GM18519 (cell line): ENCODE measurements at regions not wholly inside any gene's neighbourhood (a gene's known extent, or its start where the extent isn't known, plus 50 kb on each side); places are given as distances from the start of the nearest gene placed in this dataset.
A peak's percentile ranks its signal among the peaks of the same experiment; 100 is the strongest.

Experiments
- ATAC-seq: cut with Tn5 transposase; IDR thresholded peaks from one replicate; pipeline ENCODE4 v1.9.1; 2021; ENCODE audit warnings: mild to moderate bottlenecking, moderate library complexity; ENCODE audit not compliant: unreplicated experiment, low FRiP score

DNA sequence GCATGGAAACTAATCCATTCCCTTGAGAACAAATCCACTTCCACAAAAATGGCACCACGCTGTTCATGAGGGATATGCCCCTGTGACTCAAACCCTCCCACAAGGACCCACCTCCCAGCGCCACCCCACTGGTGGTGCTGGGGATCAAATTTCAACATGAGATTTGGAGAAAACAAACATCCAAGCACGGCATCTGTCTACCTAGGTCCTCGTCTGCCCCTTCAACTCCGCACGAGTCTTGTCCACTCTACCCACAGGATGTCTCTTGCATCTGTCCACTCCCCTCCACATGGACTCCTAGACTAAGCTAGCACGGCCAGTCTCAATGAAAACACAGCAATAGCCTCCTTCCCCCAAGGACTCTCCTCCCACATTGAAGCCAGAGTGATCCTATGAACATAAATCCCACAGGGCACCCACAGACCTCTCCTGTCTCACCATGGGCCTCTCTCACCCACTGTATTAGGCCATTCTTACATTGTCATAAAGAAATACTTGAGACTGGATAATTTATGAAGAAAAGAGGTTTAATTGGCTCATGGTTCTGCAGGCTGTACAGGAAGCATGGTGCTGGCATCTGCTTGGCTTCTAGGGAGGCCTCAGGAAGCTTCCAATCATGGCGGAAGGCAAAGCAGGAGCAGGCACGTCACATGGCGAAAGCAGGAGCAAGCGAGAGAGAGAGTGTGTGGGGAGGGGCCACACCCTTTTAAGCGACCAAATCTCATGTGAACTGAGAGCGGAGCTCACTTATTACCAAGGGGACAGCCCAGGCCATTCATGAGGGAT is 101.4 kb downstream of the TOMM20 start:
- ATAC-seq = no peak

DNA sequence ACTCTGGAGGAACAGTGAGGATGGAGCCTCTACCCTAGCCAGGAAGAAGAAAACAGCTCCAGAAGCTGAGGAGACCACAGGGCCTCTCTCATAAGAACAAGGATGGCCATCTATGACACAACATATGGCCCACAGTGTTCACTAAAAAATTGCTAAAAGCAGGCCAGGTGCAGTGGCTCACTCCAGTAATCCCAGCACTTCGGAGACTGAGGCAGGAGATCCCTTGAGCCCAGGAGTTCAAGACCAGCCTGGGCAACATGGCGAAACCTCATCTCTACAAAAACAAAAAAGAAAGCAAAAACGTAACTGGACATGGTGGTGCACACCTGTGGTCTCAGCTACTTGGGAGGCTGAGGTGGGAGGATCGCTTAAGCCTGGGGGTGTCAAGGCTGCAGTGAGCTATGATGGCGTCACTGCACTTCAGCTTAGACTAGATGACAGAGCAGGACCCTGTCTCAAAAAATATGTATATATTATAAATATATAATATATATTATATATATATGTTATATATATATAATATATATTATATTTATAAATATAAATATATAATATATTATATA is 103.1 kb downstream of the TOMM20 start:
- no peak for ATAC-seq

DNA sequence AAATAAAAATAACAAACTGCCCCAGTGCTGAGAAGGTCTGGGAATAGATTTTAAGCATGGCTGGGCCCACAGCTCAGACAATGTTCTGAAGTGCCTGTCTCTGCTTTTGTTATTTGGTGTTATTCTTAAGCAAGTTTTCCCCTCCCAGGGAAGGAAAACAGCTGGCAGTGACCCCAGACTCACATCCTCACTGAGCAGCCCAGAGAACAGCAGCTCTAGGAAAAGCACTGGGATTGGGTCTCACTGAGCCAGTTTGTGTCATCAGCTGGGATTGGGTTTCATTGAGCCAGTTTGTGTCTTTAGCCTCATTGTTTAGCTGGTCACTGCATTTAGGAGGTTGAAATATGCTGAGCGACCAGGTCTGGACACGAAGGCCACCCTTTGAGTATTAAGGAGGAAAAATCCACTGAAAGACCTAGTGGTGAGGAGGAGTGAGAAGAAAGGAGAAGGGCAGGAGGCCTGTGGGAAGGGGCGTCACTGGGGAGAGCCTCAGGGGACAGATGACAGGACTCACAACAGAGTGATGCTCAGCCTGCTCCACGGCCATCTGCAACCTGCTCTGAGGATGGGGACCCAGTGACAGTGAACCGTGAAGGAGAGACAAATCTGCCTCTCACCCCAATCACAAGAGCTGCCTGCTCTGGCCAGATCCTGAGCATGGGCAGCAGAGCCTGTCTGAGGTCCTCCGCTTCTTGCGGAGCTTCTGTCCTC is 103.8 kb downstream of the TOMM20 start:
- ATAC-seq = no peak

DNA sequence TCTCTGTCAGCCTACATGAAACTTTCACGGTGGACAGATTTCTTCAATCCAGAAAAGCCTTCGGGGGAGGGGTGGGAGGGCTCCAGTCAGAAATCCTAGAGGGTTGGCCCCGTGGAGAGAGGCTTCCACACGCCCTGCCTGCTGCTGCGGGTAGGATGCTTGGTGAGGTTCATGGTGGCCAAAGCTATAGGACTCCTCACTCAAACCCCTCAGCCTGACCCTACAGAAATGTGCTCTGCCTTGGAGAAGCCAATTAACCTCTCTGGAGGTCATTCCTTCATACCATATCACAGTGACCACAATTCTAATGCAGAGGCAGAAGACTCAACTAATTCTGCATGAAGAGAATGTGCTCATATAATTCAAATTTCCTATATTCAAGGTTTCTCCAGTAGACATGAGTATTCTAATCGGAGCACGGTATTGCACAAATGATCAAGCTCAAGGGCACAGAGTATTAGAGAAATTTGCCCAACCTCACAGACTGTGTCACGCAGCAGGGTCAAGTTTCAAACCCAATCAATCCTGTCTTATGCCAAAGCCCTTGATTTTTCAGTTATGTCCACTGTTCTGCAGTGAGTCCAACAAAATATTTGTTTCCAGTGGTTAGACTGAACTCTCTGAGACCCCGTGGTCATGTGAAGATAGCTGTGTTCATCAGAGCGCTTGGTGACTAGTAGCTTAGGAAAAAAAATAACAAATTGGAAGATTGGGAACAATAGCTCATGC is 104.8 kb downstream of the TOMM20 start:
- no peak for ATAC-seq

DNA sequence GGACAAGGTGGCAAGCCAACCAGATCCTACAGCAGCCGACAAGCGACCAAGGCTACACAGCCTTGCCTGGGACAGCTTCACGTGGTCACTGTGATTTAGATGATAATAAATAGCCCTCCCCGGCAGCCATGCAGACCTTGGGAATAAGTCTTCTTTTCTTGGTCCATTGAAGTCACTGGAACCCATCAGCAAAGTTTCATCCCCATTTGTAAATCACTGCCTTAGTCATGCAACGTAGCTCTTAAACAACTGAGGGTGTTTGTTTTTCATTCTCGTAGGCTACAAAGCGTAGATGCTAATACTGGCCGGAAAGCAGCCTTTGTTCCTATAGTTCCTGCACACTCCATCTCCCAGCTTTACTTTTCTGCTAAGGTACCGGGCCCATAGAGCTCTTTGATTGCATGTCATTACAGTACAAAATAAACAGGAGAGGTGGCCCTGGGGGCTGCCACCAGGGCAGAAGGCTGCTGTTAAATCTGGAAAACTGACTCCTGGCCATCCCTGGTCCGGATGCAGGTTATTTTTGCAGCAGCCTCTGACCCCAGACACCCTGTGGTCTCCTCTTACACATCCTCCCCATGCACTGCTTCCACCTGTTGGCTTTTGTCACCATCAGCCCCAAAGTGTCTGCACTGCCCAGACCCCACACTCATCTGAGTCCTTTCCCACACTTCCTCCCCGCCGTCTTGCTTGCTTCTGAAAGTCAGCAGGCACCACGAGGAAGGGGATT is 105.5 kb downstream of the TOMM20 start:
- no peak for ATAC-seq

DNA sequence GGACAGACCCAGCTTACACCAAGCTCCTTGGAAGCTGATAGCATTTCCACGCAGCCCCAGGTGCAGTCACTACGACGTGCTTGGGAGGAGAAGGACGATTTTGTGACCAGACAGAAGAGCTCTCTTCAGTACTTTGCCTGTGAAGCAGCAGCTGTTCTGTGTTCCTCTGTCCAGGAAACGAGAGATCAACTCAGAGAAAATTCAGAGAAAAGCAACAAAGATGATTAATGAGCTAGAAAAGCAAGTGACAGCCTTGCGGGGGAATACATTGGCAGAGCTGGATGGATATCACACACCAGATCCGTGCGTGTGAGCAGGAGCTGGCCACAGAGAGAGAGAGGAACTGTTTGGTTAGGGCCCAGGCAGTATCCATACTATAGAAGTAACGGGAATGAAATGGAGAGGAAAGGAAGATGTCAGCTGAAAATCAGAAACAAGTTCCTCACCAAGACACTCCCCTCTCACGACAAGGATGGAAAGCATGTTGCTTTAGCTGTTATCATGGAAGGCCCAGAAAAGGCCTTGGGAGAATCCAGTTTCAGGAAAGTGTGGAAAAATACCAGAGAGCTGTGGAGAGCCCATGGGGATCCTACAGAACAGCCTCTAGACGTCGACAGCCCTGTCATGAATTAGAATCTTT is 106.2 kb downstream of the TOMM20 start:
- no peak for ATAC-seq

DNA sequence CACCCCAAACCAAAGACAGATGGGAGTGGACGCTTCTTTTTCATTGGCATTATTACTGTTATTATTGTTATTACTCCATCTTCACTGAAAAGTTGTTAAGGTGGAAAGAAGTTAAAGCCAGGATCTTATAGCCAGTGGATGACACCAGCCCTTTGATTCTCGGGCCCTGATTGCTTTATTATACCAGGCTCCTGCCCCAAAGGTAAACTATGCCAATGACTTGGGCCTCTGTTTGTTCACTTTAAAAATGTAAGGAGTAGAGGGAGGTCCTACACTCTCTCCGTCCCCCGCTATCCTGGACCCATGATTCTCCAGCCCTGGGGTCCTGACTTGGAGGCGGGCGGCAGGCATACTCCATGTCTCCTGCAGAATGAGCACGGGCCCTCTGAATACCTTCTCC is 106.8 kb downstream of the TOMM20 start:
- ATAC-seq = no peak

DNA sequence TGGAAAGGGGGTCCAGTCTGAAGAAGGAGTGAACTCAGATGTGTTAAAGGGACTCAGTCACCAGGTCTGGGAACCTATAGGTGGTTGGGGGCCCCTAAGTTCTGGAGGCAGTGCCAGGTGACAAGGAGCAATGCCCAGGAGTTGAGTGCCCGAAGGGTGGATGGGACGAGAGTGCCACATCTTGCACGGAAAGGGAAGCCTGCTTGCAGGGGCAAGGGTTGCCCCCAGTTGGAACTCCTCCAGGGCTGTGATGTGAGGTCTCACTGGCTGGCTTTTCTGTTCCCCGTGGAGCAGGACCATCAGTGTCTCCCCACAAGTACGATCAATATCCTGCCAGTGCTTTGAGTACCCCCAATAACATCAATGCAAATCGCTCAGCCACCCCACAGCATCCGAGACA is 107.3 kb downstream of the TOMM20 start:
- ATAC-seq = no peak

DNA sequence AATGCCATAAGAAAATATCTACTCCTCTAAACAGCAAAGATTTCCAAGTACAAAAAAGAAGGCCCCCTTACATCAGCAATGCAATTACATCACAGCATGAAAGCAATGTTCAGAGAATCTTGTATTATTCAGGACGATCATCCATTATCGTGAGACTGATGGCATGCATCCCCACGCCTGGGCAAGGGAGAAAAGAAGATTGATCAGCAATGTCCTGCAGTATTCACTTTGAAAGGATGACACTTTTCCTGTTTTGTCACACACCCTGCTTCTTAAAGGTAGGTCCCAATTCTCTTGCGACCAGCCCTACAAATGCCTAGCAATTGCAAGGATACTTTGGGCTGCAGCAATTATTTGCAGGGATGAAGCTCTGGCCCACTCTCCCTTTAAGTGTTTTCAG is 108.7 kb downstream of the TOMM20 start:
- no peak for ATAC-seq

DNA sequence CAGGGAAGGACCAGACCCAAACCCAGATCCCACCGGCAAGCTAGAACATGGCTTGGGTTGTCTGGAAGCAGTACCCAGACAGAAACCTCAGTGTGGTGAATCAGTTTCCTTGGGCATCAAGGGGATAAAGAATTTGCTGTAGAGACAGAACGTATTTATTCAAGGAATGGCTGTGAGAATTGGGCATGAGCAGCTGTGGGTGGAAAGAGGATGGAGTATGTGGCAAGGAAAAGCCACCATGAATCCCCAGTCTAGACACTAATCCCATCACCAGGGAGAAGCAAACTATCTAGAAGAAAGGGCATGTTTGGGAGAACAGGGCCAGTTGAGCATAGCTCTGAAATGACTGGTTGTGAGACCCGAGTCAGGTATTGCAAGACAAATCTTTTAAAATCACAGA is 109.2 kb downstream of the TOMM20 start:
- ATAC-seq = no peak

DNA sequence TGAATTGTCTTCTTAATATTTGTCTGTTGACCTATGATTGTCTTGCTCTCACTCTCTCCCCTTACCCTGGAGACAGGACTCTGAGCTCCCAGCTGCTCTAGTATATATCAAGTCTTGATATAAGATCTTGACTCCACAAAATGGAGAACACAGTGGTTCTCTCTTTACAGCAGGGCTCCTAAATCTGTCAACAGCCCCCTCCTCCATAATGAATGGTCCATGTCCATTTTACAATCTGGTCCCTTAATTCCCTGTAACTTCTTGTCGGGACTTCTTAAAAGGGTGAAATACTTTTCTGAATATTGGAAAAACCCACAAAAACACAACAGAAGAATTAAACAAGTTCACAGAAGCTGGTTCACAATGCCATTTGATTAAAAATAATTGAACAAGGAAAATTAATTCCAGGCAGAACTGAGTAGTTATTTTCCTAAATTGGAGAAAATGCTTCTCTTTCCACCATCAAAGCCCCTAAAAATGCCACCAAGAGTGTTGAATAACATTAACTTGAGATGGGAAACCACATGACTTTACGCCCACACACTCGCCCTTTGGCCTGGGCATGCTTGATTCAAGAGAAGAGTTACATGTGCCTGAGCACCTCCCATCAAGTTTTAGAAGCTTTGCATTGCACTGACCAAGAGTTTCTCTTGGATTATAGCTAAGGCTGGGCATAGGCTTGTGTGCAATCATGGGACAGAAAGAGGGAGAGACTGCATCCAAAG is 109.8 kb downstream of the TOMM20 start:
- no peak for ATAC-seq

DNA sequence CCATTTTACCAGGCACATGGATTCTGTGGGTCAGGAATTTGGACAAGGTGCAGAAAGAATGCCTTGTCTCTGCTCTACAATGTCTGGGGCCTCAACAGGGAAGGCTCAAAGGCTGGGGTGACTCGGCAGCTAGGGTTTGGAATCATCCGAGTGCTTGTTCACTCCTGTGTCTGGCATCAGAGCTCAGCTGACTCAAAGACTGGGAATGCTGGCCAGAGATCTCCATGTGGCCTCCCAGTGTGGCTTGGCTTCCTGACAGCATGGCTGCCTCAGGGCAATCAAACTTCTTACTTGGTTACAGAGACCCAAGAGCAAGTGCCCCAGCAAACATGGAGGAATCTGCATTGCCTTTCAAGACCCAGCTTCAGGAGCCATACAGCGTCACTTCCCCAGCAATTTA is 110.5 kb downstream of the TOMM20 start:
- no peak for ATAC-seq

DNA sequence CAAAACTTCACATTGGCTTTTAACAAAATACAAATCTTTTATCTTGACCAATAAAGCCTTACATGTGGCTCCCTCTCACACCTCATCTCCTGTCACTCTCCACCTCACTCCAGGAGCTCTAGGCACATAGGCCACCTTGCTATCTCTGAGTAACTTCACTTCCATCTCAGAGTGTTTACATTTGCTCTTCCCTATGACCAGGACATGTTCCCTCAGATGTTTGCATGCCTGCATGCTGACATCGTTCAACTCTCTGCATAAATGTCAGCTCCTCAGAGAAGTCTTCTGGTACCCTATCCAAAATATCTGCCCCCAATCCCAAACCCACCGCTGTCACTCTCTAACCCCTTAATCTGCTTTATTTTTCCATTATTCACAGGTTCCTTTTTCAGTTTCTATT is 110.9 kb downstream of the TOMM20 start:
- ATAC-seq = no peak

DNA sequence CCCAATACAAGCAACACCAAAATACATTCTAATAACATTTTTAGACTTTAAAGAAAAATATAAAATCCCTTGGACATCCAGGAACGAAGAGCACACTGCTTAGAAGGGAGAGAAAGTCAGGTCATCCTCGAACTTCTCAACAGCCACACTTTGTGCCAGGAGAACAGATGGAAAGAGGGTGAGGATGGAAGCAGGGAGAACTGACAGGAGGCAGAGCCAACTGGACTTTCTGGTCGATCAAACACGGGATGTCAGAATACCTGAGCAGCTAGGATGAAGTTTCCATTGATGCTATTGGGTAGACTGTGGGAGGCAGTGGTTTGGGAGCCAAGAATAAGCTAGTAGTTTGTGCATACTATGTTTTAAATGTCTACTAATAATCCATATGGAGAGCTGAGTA is 111.4 kb downstream of the TOMM20 start:
- no peak for ATAC-seq

DNA sequence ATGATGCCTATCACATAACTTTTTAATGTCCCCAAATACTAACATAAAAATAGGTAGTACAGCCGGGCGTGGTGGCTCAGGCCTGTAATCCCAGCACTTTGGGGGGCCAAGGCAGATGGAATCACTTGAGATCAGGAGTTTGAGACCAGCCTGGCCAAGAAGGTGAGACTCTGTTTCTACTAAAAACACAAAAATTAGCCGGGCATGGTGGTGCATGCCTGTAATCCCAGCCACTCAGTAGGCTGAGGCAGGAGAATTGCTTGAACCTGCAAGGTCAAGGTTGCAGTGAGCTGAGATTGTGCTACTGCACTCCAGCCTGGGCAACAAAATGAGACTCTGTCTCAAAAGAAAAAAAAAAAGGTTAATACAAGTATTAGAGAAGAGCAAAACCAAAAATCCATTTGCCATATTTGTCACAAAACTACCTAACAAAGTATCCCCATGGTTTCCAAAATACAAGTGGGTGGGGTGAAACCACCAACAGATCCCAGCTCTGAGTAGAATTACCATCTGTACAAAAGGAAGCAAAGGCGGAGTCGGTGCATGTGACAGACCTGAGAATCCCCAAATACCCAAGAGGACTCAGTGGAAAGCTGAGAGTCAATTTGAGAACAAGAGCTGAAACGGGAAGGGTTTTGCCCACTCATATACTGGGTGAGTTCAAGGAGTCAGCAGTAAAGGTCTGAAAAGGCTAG is 113.2 kb downstream of the TOMM20 start:
- ATAC-seq = peak; percentile 30

DNA sequence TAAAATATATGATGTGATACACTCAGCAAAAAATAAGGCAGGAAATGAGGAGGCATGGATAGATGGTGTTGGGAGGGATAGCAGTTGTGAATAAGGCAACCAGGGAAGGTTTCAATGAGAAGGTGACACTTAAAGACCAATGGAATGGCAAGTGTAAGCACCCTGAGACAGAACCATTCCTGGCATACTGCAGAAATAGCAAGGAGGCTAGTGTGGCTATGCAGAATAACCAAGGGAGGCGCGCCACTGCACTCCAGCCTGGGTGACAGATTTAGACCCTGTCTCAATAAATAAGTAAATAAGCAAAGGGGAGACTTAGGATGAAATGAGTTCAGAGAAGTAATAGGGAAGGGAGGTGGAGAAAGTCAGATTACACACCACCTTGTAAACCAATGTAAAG is 113.9 kb downstream of the TOMM20 start:
- ATAC-seq = no peak

DNA sequence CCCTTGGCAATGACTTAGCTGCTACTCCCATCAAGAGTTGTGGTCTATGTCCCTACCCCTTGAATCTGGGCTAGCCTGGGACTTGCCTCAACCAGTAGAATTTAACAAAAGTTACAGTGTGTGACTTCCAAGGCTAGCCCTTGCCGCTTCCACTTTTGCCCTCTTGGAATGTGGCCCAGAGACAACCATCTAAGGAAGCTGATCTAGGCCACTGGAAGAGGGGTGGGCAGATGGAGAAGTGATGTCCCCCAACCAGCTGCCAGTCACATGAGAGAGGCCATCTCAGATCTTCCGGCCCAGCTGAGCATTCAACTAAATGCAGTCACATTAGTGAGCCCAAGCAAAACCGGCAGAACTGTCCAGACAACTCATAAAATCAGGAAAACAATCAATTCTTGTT is 115.1 kb downstream of the TOMM20 start:
- ATAC-seq = no peak

DNA sequence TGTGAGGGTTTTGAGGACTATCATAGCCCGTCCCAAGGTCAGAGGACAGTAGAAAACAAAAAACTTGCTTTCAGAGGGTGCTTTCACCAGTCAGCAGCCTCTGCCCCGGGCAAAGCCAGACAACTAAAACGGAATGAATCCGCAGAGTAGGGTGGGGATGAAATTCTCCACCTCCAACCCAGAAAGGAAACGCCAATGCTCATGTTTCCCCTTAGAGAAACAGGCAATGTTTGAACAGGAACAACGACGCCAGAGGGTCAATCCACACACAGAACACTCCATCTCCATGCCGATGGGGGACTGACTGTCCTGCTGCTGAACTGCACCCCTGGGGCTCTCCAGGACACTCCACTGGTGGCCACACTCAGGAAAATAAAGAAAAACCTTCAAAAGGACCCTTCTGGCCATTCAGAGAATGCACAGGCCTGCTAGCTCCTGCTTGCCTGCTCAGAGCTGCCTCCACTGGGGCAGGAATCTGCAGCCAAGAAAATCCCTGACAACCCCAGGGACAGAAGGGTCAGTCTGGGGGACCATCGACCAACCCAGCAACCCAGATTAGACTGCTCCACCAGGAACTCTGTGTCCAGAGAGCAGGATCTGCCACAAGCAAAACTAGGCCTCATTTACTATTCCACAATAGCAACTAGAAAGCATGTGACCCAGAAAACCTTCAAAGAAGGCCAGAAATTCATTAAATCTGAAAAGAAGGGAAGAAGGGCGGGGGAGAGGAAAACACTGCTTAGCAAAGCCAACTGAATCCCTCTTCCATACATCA is 116.0 kb downstream of the TOMM20 start:
- no peak for ATAC-seq
